ENCODE measurements at regions not wholly inside any gene's neighbourhood (a gene's known extent, or its start where the extent isn't known, plus 50 kb on each side); places are given as distances from the start of the nearest gene placed in this dataset.
"Not testable (repeated sequence)": the region's sequence is repeated elsewhere in the genome, so short reads cannot be mapped to it uniquely, and the experiment has no call there.

DNA sequence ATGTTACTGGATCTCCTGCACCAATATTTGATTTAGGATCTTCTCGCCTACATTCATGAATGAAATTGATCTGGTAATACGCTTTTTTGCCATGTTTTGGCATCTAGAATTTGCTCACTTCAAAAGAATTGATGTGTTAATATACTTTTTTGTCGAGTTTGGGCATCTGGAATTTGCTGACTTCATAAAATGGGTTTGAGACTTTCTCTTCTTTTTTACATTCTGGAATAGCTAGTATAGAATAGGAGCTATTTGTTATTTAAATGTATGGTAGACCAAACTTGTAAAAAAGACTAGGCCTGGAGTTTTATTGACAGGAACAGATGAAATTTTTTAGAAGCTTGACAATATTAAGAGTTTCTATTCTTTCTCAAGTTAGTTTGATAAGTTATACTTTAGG, 404.9 kb upstream of the TENM3 start:
- H3K9me3 ChIP-seq (ENCODE audit: control insufficient read depth, low read length): no peaks in the 10 kb centered on the region
- H2BK120ac ChIP-seq (ENCODE audit: low read depth, low read length): no peak overlapping the region
- WGBS: 68% methylated on average over 3 of the region's 3 CpGs
- H3K4me2 ChIP-seq (ENCODE audit: low read length, poor library complexity, severe bottlenecking): no peak overlapping the region
- no peaks in the 10 kb centered on the region for H3K36me3 ChIP-seq (ENCODE audit: control insufficient read depth in 1 of 2, insufficient read depth in 2 of 2, low read depth in 1 of 2, low read length in 2 of 2)
- no peaks in the 10 kb centered on the region for H3K4me1 ChIP-seq (ENCODE audit: control insufficient read depth, insufficient read depth, low read depth, low read length)
- H3K18ac ChIP-seq (ENCODE audit: low read depth in 1 of 2, low read length in 2 of 2): no peak overlapping the region
- no peak overlapping the region for H3K9ac ChIP-seq (ENCODE audit: low read length)
- H2BK5ac ChIP-seq (ENCODE audit: low read depth, low read length, poor library complexity, severe bottlenecking): no peak overlapping the region
- H3K4ac ChIP-seq (ENCODE audit: low read depth in 1 of 2, low read length in 2 of 2): no peak overlapping the region
- no peak overlapping the region for H4K91ac ChIP-seq (ENCODE audit: low read length)
- DNase-seq: no peak
- H3K27ac ChIP-seq (ENCODE audit: low read length, poor library complexity, severe bottlenecking): no peak overlapping the region
- H3K4me3 ChIP-seq (ENCODE audit: insufficient read depth in 1 of 2, low read depth in 1 of 2, low read length in 2 of 2): no peak overlapping the region
- H2AFZ ChIP-seq (ENCODE audit: low read depth, low read length): no peak overlapping the region
- H4K8ac ChIP-seq (ENCODE audit: low read length): no peak overlapping the region
- H2BK15ac ChIP-seq (ENCODE audit: low read depth, poor library complexity, severe bottlenecking): no peak overlapping the region
- H3K23ac ChIP-seq (ENCODE audit: low read length in 2 of 2): no peak overlapping the region
- no peaks in the 10 kb centered on the region for H3K27me3 ChIP-seq (ENCODE audit: control insufficient read depth in 1 of 2, insufficient read depth in 1 of 2, low read length in 2 of 2)
- H3K79me1 ChIP-seq (replicated peaks; ENCODE audit: low read length, poor library complexity, severe bottlenecking): no peaks in the 10 kb centered on the region
- H3K14ac ChIP-seq (ENCODE audit: low read length in 2 of 2): no peak overlapping the region
- H2BK12ac ChIP-seq (ENCODE audit: low read length in 2 of 2): no peak overlapping the region
- H2AK5ac ChIP-seq (ENCODE audit: low read length, severe bottlenecking): no peak overlapping the region

DNA sequence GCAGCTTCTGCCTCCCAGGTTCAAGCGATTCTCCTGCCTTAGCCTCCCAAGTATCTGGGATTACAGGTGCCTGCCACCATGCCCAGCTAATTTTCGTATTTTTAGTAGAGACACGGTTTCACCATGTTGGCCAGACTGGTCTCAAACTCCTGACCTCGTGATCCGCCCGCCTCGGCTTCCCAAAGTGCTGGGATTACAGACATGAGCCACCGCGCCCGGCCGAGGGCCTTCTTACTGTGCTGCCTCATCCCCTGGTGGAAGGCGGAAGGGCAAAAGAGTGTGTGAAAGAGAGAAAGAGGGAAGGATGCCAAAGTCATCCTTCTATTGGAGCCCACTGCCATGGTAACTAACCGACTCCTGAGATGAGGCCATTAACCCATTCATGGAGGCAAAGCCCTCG, 399.4 kb upstream of the TENM3 start:
- H4K8ac ChIP-seq (ENCODE audit: low read length); H3K9ac ChIP-seq (ENCODE audit: low read length); H3K27ac ChIP-seq (ENCODE audit: low read length, poor library complexity, severe bottlenecking); DNase-seq; H3K23ac ChIP-seq (ENCODE audit: low read length in 2 of 2); H2AFZ ChIP-seq (ENCODE audit: low read depth, low read length); H2BK120ac ChIP-seq (ENCODE audit: low read depth, low read length); H3K18ac ChIP-seq (ENCODE audit: low read depth in 1 of 2, low read length in 2 of 2); H3K9me3 ChIP-seq (ENCODE audit: control insufficient read depth, low read length); H3K79me1 ChIP-seq (replicated peaks; ENCODE audit: low read length, poor library complexity, severe bottlenecking); H3K36me3 ChIP-seq (ENCODE audit: control insufficient read depth in 1 of 2, insufficient read depth in 2 of 2, low read depth in 1 of 2, low read length in 2 of 2); H2BK5ac ChIP-seq (ENCODE audit: low read depth, low read length, poor library complexity, severe bottlenecking); H2AK5ac ChIP-seq (ENCODE audit: low read length, severe bottlenecking); H3K14ac ChIP-seq (ENCODE audit: low read length in 2 of 2); H3K4me2 ChIP-seq (ENCODE audit: low read length, poor library complexity, severe bottlenecking); H3K4ac ChIP-seq (ENCODE audit: low read depth in 1 of 2, low read length in 2 of 2); H2BK12ac ChIP-seq (ENCODE audit: low read length in 2 of 2); H2BK15ac ChIP-seq (ENCODE audit: low read depth, poor library complexity, severe bottlenecking); H3K4me1 ChIP-seq (ENCODE audit: control insufficient read depth, insufficient read depth, low read depth, low read length); H3K27me3 ChIP-seq (ENCODE audit: control insufficient read depth in 1 of 2, insufficient read depth in 1 of 2, low read length in 2 of 2); H3K4me3 ChIP-seq (ENCODE audit: insufficient read depth in 1 of 2, low read depth in 1 of 2, low read length in 2 of 2); H4K91ac ChIP-seq (ENCODE audit: low read length): not testable (repeated sequence)
- 85% methylated on average over 14 of the region's 14 CpGs for WGBS

DNA sequence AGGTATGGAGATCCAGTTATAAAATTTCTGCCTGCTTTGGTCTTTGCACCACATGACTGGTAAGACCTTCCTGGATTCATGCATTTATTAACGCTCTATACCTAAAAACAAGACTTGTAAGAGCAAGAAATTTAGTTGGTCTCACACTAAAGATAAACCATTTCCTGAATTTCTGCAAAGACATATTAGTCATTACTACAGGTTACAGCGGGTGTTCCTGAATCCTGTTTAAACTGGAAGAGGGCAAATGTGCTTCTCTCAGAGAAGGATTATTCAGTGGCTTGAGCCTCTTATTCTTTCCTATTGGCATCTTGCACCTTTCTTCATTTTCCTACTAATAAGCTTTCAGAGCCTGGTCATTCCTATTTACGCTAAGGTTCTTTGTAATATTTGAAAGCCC, 397.6 kb upstream of the TENM3 start:
- Histone ChIP-seq H2AFZ (ENCODE audit: low read depth, low read length) (no peak overlapping the region), H2BK5ac (ENCODE audit: low read depth, low read length, poor library complexity, severe bottlenecking) (no peak overlapping the region), H3K36me3 (ENCODE audit: control insufficient read depth in 1 of 2, insufficient read depth in 2 of 2, low read depth in 1 of 2, low read length in 2 of 2) (no peaks in the 10 kb centered on the region), H3K79me1 (replicated peaks; ENCODE audit: low read length, poor library complexity, severe bottlenecking) (no peaks in the 10 kb centered on the region), H3K9ac (ENCODE audit: low read length) (no peak overlapping the region), H3K4ac (ENCODE audit: low read depth in 1 of 2, low read length in 2 of 2) (no peak overlapping the region), H3K4me2 (ENCODE audit: low read length, poor library complexity, severe bottlenecking) (no peak overlapping the region), H3K4me3 (ENCODE audit: insufficient read depth in 1 of 2, low read depth in 1 of 2, low read length in 2 of 2) (no peak overlapping the region), H4K91ac (ENCODE audit: low read length) (no peak overlapping the region), H3K27me3 (ENCODE audit: control insufficient read depth in 1 of 2, insufficient read depth in 1 of 2, low read length in 2 of 2) (no peaks in the 10 kb centered on the region), H3K23ac (ENCODE audit: low read length in 2 of 2) (no peak overlapping the region), H3K4me1 (ENCODE audit: control insufficient read depth, insufficient read depth, low read depth, low read length) (no peaks in the 10 kb centered on the region), H3K18ac (ENCODE audit: low read depth in 1 of 2, low read length in 2 of 2) (no peak overlapping the region), H2BK120ac (ENCODE audit: low read depth, low read length) (no peak overlapping the region), H2BK15ac (ENCODE audit: low read depth, poor library complexity, severe bottlenecking) (no peak overlapping the region), H4K8ac (ENCODE audit: low read length) (no peak overlapping the region), H3K9me3 (ENCODE audit: control insufficient read depth, low read length) (no peaks in the 10 kb centered on the region), H2AK5ac (ENCODE audit: low read length, severe bottlenecking) (no peak overlapping the region), H3K27ac (ENCODE audit: low read length, poor library complexity, severe bottlenecking) (no peak overlapping the region), H3K14ac (ENCODE audit: low read length in 2 of 2) (no peak overlapping the region), H2BK12ac (ENCODE audit: low read length in 2 of 2) (no peak overlapping the region)
- WGBS: 88% methylated on average over 2 of the region's 3 CpGs
- no peak for DNase-seq

DNA sequence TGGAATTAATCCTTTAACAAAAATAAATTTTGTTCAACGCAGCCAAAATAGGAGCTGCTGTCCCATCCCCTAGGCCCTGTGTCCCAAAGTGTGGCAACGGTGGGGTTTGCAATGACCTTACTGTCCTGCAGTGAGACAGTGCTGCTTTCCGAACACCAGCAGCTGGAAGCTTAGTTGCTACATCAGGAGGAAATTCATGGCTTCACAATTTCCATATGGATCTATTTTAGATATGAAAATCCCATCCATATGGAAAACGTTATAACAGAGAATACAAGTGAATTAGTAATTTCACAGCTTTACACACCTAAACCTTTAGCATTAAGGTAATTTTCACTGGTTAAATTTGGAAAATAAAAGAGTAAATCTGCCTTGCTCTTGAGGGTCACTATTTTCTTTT, 396.3 kb upstream of the TENM3 start:
- H2AK5ac ChIP-seq (ENCODE audit: low read length, severe bottlenecking): no peak overlapping the region
- no peak overlapping the region for H2AFZ ChIP-seq (ENCODE audit: low read depth, low read length)
- H3K79me1 ChIP-seq (replicated peaks; ENCODE audit: low read length, poor library complexity, severe bottlenecking): no peaks in the 10 kb centered on the region
- DNase-seq: no peak
- H4K8ac ChIP-seq (ENCODE audit: low read length): no peak overlapping the region
- 94% methylated on average over 2 of the region's 4 CpGs for WGBS
- no peak overlapping the region for H3K4me2 ChIP-seq (ENCODE audit: low read length, poor library complexity, severe bottlenecking)
- H3K4ac ChIP-seq (ENCODE audit: low read depth in 1 of 2, low read length in 2 of 2): no peak overlapping the region
- no peak overlapping the region for H3K14ac ChIP-seq (ENCODE audit: low read length in 2 of 2)
- no peak overlapping the region for H3K18ac ChIP-seq (ENCODE audit: low read depth in 1 of 2, low read length in 2 of 2)
- H4K91ac ChIP-seq (ENCODE audit: low read length): no peak overlapping the region
- no peak overlapping the region for H3K27ac ChIP-seq (ENCODE audit: low read length, poor library complexity, severe bottlenecking)
- no peak overlapping the region for H2BK15ac ChIP-seq (ENCODE audit: low read depth, poor library complexity, severe bottlenecking)
- no peaks in the 10 kb centered on the region for H3K9me3 ChIP-seq (ENCODE audit: control insufficient read depth, low read length)
- H3K9ac ChIP-seq (ENCODE audit: low read length): no peak overlapping the region
- no peak overlapping the region for H2BK120ac ChIP-seq (ENCODE audit: low read depth, low read length)
- H3K36me3 ChIP-seq (ENCODE audit: control insufficient read depth in 1 of 2, insufficient read depth in 2 of 2, low read depth in 1 of 2, low read length in 2 of 2): no peaks in the 10 kb centered on the region
- no peaks in the 10 kb centered on the region for H3K27me3 ChIP-seq (ENCODE audit: control insufficient read depth in 1 of 2, insufficient read depth in 1 of 2, low read length in 2 of 2)
- H2BK5ac ChIP-seq (ENCODE audit: low read depth, low read length, poor library complexity, severe bottlenecking): no peak overlapping the region
- H3K4me3 ChIP-seq (ENCODE audit: insufficient read depth in 1 of 2, low read depth in 1 of 2, low read length in 2 of 2): no peak overlapping the region
- H2BK12ac ChIP-seq (ENCODE audit: low read length in 2 of 2): no peak overlapping the region
- no peaks in the 10 kb centered on the region for H3K4me1 ChIP-seq (ENCODE audit: control insufficient read depth, insufficient read depth, low read depth, low read length)
- H3K23ac ChIP-seq (ENCODE audit: low read length in 2 of 2): no peak overlapping the region

All from mesenchymal stem cell (in vitro differentiated cells and primary cell).